HG03460 (cell line): ENCODE measurements at regions not wholly inside any gene's neighbourhood (a gene's known extent, or its start where the extent isn't known, plus 50 kb on each side); places are given as distances from the start of the nearest gene placed in this dataset.
"Not testable (repeated sequence)": the region's sequence is repeated elsewhere in the genome, so short reads cannot be mapped to it uniquely, and the experiment has no call there.

Experiments
- ATAC-seq: cut with Tn5 transposase; IDR thresholded peaks from one replicate; pipeline ENCODE4 v1.9.1; 2021; ENCODE audit not compliant: unreplicated experiment

- ATAC-seq = no peak
These were observed 235.7 kb downstream of the ENC1 start for GRCh38 chr5:74404574-74405508.

GRCh38 chr5:74403771-74404170 lies 236.8 kb downstream of the ENC1 start:
- no peak for ATAC-seq

- no peak for ATAC-seq
These were observed 238.0 kb downstream of the ENC1 start for GRCh38 chr5:74402553-74402952.

DNA sequence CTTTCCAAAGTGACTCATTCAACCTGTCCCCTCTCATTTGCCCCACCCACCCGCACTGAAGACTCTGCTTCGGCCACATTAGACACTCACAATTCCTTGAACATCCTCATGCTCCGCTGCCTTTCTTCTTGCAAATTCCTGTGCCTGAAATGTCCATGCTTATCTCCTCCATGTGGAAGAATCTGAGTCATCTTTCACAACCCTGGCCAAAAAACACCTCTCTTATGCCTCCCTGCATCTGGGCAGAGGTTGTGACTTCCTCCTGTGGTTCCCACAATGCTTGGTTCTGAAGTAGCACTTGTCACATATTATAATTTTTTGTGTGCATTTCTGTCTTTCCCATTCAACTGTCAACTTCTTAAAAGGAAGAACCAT lies 238.6 kb downstream of the ENC1 start:
- ATAC-seq = no peak

DNA sequence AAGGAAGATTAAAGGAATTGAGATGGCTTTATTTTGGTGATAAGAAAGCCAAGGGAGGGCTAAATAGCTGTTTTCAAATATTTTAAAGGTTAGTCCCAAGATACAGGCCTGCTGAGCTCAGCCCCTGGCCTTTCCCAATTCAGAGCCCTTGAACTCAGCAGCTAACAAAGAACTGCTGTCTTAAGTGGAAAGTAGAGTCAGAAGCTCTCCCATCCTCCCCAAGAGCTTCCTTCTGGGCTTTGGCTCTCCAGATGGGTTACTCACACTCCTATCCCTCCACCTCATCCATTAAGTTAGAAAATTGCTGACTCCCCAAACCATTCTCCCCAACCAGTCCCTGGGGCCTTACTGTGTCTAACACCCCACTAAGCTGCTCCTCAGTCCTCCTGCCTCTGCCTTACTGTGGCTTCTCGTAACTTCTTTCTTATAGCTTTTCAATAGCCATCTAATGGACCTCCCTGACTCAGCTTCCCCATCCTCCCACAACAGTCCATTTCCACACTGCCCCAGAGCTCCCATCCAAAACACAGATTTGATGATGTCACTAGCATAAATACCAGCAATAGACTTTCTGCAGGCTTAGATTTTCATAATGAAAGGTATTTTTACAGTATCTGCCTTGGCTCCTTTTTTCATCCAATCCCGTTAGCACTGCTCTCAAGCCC lies 239.1 kb downstream of the ENC1 start:
- no peak for ATAC-seq

GRCh38 chr5:74400067-74400466 lies 240.5 kb downstream of the ENC1 start:
- ATAC-seq = no peak

DNA sequence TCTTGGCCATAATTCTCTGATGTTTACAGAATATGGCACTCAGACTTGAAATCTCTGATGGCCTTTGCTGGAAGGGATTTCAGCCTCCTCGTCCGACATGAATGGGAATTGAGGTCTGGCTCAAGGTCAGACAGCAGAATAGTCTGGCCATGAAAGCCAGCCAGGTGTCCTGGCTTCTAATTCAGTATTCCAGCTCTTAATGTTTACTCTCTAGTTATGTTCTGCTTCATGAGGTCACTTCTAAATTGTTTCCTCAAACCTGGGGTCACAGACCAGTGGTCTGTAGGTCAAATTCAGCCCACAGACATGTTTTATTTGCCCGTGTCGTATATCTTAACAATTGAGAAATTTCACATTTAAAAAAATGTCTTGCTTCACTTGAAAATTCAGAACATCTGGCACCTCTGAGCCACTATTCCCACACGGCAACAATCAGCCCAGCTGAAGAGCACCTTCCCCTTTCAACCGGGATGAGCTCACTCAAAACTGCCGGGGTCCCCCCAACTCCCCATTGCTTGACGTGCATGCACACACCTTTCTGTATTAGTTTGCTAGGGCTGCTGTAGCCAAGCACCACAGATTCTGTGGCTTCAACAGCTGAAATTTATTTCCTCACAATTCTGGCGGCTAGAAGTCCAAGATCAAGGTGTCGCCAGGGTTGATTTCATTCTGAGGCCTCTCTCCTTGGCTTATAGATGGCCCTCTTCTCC lies 243.5 kb downstream of the ENC1 start:
- no peak for ATAC-seq

DNA sequence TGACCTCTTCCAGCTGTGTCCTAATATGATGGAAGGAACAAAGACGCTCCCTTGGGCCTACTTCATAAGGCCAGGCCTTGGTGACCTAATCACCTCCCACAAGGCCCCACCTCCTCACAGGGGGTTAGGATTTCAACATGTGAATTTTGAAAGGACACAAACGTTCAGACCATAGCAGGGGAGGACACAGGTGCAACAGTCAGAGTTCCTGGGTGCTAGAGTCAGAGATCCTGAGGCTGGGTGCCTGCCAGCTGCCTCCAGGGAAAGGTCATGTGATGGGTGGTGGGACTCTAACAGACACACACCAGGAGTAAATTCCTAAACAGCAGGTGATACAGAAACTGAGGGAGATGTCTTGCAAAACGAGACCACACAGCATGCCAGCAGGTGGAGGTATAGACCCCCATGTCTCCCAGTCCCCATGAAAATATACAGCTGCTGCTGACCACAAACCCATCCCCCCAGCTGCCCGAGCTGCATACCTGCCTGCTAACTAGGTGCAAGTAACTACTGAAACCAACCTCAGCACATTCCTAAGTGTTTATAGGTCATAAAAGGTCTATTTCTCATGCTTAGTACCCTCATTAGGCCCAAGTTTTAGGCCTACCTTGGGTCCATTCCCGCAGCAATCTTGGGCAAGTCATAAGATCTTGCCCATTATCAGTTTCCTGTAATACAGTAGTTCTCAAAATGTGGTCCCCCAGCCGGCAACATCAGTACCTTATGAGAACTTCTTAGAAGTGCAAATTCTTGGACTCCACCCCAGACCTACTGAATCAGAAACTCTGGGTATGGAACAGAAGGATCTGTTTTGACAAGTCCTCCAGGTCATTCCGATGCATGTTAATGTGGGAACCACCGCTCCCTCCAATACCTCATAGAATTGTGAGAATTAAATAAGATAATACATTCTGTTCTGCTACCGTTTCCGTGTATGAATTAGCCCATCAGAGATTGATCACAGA lies 245.3 kb downstream of the ENC1 start:
- no peak for ATAC-seq

DNA sequence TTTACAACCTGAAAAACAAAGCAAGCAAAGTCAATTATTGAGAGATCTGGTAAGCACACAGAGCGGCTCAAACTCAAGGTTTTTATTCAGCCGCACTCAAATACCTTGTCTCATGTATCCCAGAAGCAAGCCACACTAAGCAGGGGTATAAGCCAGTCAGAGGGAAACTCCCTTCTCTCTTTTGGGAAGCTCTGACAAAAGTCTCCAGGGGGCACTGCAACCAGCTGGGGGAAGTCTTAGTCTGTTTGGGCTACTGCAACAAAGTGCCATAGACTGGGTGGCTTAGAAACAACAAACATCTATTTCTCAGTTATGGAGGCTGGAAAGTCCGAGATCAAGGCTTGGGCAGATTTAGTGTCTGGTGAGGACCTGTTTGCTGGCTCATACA lies 246.0 kb downstream of the ENC1 start:
- no peak for ATAC-seq

- no peak for ATAC-seq
These were observed 246.6 kb downstream of the ENC1 start for GRCh38 chr5:74393943-74394342.

DNA sequence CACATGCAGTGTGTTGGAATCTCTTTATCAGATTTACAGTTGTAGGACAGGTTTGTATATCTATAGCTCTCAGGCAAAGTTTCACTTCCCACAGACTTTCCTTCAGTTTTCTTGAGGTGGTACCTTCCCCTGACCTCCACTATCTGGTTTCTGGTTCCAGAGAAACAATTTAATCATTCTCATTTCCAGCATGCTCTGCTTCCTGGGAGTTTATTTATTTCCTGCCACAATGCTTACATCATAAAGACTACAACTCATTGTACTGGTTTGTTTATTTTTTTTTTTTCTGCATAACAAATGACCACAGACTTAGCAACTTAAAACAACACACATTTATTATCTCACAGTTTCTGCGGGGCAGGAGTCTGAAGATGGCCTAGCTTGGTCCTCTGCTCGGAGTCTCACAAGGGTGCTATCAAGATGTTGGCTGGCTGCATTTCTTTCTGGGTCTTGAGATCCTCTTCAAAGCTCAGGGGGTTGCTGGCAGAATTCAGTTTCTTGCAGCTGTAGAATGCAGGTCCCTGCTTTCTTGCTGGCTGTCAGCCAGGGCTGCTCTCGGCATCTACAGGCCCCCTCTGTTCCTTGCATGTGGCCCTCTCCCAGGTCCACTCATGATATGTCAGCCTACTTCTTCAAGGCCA lies 247.7 kb downstream of the ENC1 start:
- ATAC-seq = no peak

GRCh38 chr5:74391410-74391809 lies 249.1 kb downstream of the ENC1 start:
- ATAC-seq = no peak

GRCh38 chr5:74390822-74391221 lies 249.7 kb downstream of the ENC1 start:
- no peak for ATAC-seq

DNA sequence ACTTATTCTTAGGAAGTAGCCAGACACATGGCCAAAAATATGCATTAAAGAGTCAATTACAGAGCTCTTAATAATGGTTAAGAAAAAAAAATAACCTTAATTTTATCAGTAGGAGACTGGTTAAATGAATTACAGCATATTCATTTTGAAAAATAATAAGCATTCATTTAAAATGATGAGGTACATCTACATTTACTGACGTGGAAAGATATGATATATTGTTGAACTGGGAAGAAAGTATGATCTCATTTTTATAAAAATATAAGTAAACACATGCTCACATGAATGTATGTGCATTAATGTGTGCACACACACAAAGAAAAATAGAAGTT lies 250.3 kb downstream of the ENC1 start:
- no peak for ATAC-seq

DNA sequence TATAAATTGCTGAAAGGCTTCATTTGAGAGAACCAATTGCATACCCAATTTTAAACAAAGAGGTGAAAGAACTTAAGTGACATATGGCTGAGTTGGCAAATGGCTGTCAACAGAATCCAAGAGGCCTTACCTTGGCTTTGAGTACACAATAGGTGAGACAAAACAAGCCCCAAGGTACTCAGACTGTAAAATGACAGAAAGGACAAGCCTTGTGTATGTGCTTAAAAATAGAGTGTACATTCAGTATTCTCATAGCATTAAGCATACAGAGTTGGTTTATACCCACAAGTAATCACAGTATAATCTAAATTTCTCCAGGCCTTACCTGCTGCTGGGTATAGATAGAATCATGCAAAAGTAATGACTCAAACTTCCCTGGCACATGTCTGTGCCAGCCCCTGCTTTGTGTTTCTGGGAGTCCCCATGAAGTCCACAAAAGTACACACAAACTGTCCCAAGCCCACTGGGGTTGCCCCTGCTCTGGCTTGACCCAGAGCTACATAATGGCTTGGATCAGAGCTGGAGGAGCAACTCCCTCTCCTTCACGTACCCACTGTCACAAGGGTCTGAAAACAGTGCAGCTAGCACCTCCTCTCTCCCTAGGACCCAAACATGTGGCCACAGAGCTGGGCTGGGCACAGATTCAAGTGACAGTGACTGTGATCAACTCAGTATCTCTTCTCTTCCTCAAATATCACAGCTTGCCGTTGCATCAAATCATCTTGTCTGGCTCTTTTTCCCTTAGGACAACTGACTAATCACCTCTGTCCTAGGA lies 250.8 kb downstream of the ENC1 start:
- no peak for ATAC-seq

DNA sequence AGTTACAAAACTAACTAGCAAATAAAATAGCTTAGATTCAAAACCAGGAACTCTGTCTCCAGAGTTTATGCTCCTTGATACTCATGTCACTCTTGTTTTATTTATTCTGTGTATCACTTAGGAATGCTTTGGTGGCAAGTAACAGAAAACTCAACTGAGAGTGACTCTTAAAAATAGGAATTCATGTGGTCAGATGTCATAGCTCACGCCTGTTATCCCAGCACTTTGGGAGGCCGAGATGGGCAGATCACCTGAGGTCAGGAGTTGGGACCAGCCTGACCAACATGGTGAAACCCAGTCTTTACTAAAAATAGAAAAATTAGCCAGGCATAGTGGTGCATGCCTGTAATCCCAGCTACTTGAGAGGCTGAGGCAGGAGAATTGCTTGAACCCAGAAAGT lies 252.1 kb downstream of the ENC1 start:
- not testable (repeated sequence) for ATAC-seq

DNA sequence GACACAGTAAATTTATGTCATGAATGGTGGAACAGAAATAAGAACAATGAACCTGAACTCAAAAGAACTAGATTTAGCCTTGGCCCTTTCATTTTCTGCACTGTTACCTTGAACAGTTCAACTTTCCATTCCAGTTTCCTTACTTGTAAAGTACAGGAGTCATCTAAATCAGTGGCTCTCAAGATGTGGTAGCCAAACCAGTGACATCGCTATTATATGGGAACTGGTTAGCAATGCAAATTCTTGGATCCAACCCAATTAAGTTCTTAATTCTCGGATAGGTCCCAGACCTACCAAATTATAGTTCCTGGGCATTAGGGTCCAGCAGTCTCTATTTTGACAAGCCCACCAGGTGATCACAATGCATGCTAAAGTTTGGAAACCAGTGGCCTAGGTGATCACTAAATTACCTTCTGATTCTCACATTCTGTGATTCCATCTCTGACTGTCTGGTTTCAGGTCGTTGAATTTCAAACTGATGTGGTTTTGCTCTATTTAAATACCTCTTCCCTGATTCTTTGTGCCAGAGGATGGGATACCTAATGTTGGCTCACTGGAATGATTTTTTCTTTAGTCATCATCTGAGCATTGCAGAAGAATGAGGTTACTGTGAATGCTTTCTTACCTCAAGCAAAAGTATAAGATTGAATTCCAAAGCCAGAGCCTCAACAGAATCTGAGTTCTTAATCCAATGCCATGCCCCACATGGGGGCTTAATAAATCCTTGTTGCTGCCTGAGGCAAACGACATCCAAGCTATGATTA lies 253.8 kb downstream of the ENC1 start:
- ATAC-seq = no peak

- no peak for ATAC-seq
These were observed 255.7 kb downstream of the ENC1 start for GRCh38 chr5:74384851-74385250.
